ENCODE measurements at regions not wholly inside any gene's neighbourhood (a gene's known extent, or its start where the extent isn't known, plus 50 kb on each side); places are given as distances from the start of the nearest gene placed in this dataset.
"Not testable (repeated sequence)": the region's sequence is repeated elsewhere in the genome, so short reads cannot be mapped to it uniquely, and the experiment has no call there.

DNA sequence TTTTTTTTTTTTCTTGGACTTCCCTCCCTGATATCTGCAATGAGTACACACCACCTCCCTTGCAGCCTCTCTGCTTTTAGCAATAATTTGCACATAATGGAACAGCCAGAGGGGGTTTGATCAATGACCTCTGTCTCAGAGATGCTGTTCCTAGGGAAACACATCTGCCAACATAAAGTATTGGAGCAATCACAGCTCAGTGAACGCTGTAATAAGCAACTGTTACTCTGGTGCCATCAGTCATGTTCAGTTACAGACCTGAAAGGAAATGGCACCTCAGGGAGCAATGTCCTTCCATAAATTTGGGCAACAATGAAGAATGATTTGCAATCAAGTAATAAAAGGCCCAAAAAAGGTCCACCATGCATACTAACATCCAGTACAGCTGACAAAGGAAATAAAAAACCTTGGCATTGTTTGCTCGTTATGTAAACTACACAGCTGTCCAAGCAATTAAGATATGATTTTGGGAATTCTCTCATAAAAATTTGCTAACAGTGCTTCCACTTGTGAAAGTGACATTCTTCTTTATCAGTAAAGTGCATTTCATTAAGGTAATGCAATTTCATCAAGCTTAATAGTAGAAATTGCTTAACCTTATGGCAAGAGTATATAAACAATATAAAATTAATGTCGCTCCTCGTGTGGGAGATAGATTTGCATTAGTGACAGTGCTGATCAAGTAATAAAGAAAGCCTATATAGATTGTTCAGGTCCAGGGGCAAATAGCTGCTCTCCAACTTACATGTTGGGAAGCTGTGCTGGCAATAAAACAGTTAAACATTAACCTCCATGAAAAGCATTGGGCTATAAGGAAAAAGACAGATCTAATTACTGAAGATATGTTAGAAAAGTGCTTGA lies 167.8 kb downstream of the RASEF start:
- no peak for DNase-seq (ENCODE audit: low read depth in 2 of 2)

- DNase-seq (ENCODE audit: low read depth in 2 of 2) = no peak
These were observed 167.2 kb downstream of the RASEF start for GRCh38 chr9:82895822-82896110.

GRCh38 chr9:82903503-82903902 lies 159.4 kb downstream of the RASEF start:
- DNase-seq (ENCODE audit: low read depth in 2 of 2) = no peak

- DNase-seq (ENCODE audit: low read depth in 2 of 2) = no peak
These were observed 150.9 kb downstream of the RASEF start for GRCh38 chr9:82911996-82912395.

- no peak for DNase-seq (ENCODE audit: low read depth in 2 of 2)
These were observed 150.3 kb downstream of the RASEF start for GRCh38 chr9:82912645-82913044.

DNA sequence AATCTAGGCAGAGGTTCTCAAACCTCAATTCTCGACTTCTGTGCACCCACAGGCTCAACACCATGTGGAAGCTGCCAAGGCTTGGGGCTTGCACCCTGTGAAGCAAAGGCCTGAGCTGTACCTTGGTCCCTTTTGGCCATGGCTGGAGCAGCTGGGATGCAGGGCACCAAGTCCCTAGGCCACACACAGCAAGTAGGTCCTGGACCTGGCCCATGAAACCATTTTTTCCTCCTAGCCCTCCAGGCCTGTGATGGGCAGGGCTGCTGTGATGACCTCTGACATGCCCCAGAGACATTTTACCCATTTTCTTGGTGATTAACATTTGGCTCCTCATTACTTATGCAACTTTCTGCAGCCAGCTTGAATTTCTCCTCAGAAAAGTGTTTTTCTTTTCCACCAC lies 146.7 kb downstream of the RASEF start:
- not testable (repeated sequence) for DNase-seq (ENCODE audit: low read depth in 2 of 2)

DNA sequence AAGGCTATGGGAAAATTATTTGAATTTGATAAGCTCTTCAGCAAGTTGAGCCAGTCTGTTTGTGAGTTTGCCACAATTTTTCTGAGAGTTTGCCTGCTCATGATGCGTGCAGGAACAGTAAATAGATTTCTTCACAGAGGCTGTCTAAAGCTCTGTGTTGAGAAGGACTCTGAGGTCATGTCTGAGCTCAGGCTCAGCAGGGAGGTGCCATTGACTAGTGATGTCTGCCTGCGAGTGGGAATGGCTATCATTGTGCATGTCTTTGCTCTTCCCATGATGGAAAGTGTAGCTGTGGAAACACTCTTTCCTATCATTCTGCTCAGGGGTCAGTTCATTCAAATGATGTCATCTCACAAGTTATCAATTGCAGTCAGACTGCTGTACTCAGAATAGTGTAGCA lies 142.8 kb downstream of the RASEF start:
- DNase-seq (ENCODE audit: low read depth in 2 of 2) = no peak

DNA sequence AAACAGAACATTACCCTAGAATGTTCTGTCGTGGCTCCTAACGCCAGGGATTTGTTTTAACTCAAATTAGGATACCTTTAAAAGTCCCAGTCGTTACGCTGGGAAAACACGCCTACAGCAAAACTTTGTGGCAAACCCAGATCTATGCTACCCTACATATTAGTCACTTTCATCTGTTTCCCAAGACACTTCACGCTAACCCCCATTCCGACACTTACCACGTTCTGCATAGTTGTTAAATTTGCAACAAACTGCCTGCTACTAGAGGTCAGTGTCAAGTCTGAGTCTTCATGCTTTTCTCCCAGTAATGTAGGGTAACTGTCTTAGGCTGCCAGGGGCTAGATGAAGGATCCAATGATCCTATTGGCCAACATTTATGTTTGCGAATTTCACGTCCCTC lies 140.3 kb downstream of the RASEF start:
- no peak for DNase-seq (ENCODE audit: low read depth in 2 of 2)

GRCh38 chr9:82923092-82923911 lies 139.6 kb downstream of the RASEF start:
- no peak for DNase-seq (ENCODE audit: low read depth in 2 of 2)

GRCh38 chr9:82923912-82924605 lies 138.9 kb downstream of the RASEF start:
- DNase-seq (ENCODE audit: low read depth in 2 of 2) = no peak
